ENCODE measurements at regions not wholly inside any gene's neighbourhood (a gene's known extent, or its start where the extent isn't known, plus 50 kb on each side); places are given as distances from the start of the nearest gene placed in this dataset.

- no peak for TF ChIP-seq ZNF274 (IDR thresholded peaks at IDR 0.05; ENCODE audit: low read depth, low read length)
- TF ChIP-seq YY1 (IDR thresholded peaks at IDR 0.05; ENCODE audit: insufficient read depth, insufficient read length) = no peak
- no peak for TF ChIP-seq SUZ12 (IDR thresholded peaks at IDR 0.05; ENCODE audit: extremely low read depth, insufficient read depth, insufficient read length)
Measured at GRCh38 chr10:29784175-29784773, 149.5 kb upstream of the SVIL start.
